ENCODE measurements at regions not wholly inside any gene's neighbourhood (a gene's known extent, or its start where the extent isn't known, plus 50 kb on each side); places are given as distances from the start of the nearest gene placed in this dataset.

GRCh38 chr2:34414856-34415255, 815.8 kb upstream of the FAM98A start:
- Histone ChIP-seq H3K4me3 (no peak overlapping the region), H3K9me3 (no peaks in the 10 kb centered on the region), H3K27me3 (no peaks in the 10 kb centered on the region), H3K27ac (no peak overlapping the region), H3K36me3 (no peaks in the 10 kb centered on the region), H3K4me1 (no peaks in the 10 kb centered on the region)
- TF ChIP-seq POLR2A (IDR thresholded peaks at IDR 0.05), result no peak
- TF ChIP-seq, protein P1, sequence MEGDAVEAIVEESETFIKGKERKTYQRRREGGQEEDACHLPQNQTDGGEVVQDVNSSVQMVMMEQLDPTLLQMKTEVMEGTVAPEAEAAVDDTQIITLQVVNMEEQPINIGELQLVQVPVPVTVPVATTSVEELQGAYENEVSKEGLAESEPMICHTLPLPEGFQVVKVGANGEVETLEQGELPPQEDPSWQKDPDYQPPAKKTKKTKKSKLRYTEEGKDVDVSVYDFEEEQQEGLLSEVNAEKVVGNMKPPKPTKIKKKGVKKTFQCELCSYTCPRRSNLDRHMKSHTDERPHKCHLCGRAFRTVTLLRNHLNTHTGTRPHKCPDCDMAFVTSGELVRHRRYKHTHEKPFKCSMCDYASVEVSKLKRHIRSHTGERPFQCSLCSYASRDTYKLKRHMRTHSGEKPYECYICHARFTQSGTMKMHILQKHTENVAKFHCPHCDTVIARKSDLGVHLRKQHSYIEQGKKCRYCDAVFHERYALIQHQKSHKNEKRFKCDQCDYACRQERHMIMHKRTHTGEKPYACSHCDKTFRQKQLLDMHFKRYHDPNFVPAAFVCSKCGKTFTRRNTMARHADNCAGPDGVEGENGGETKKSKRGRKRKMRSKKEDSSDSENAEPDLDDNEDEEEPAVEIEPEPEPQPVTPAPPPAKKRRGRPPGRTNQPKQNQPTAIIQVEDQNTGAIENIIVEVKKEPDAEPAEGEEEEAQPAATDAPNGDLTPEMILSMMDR (IDR thresholded peaks at IDR 0.05), result no peak
- no peak for DNase-seq

GRCh38 chr2:34408100-34408499, 809.0 kb upstream of the FAM98A start:
- Histone ChIP-seq H3K27ac (no peak overlapping the region), H3K27me3 (no peaks in the 10 kb centered on the region), H3K4me3 (no peak overlapping the region), H3K9me3 (no peaks in the 10 kb centered on the region), H3K36me3 (no peaks in the 10 kb centered on the region), H3K4me1 (no peaks in the 10 kb centered on the region)
- no peak for TF ChIP-seq POLR2A (IDR thresholded peaks at IDR 0.05)
- TF ChIP-seq, protein P1 (IDR thresholded peaks at IDR 0.05), result no peak
- DNase-seq, result no peak

GRCh38 chr2:34403512-34403911, 804.4 kb upstream of the FAM98A start:
- no peaks in the 10 kb centered on the region for H3K4me1 ChIP-seq
- TF ChIP-seq, protein P1 (IDR thresholded peaks at IDR 0.05), result no peak
- no peak for TF ChIP-seq POLR2A (IDR thresholded peaks at IDR 0.05)
- no peaks in the 10 kb centered on the region for H3K36me3 ChIP-seq
- no peaks in the 10 kb centered on the region for H3K9me3 ChIP-seq
- H3K4me3 ChIP-seq, result no peak overlapping the region
- DNase-seq, result no peak
- no peak overlapping the region for H3K27ac ChIP-seq
- H3K27me3 ChIP-seq, result no peaks in the 10 kb centered on the region

GRCh38 chr2:34402376-34402775, 803.3 kb upstream of the FAM98A start:
- Histone ChIP-seq H3K36me3 (no peaks in the 10 kb centered on the region), H3K27me3 (no peaks in the 10 kb centered on the region), H3K4me3 (no peak overlapping the region), H3K9me3 (no peaks in the 10 kb centered on the region), H3K4me1 (no peaks in the 10 kb centered on the region), H3K27ac (no peak overlapping the region)
- no peak for DNase-seq
- TF ChIP-seq POLR2A (IDR thresholded peaks at IDR 0.05), result no peak
- TF ChIP-seq, protein P1 (IDR thresholded peaks at IDR 0.05), result no peak

GRCh38 chr2:34401186-34401585, 802.1 kb upstream of the FAM98A start:
- H3K27ac ChIP-seq, result no peak overlapping the region
- no peak overlapping the region for H3K4me3 ChIP-seq
- H3K4me1 ChIP-seq, result no peaks in the 10 kb centered on the region
- H3K9me3 ChIP-seq, result no peaks in the 10 kb centered on the region
- DNase-seq, result no peak
- no peaks in the 10 kb centered on the region for H3K36me3 ChIP-seq
- TF ChIP-seq POLR2A (IDR thresholded peaks at IDR 0.05), result no peak
- TF ChIP-seq, protein P1 (IDR thresholded peaks at IDR 0.05), result no peak
- no peaks in the 10 kb centered on the region for H3K27me3 ChIP-seq

DNA sequence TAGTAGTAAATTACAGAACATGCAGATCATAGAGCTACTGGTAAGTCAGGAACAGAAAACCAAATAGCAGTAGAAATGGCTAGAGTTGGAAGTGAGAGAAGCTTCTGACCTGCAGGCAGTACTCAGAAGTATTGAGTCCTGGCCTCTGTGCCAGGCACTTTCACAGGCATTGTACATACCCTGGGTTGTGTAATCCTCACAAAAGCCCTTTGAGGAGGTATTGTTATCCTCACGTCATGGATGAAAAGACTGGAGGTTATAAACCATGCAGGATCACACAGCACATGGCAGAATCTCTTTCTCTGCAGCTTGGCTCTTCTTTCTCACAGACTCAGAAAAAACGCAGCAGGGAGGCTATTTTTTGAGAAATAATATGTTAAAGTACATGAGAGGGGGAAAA, 789.3 kb upstream of the FAM98A start:
- no peak for DNase-seq
- no peaks in the 10 kb centered on the region for H3K9me3 ChIP-seq
- H3K4me3 ChIP-seq, result no peak overlapping the region
- H3K36me3 ChIP-seq, result no peaks in the 10 kb centered on the region
- H3K27ac ChIP-seq, result no peak overlapping the region
- H3K27me3 ChIP-seq, result no peaks in the 10 kb centered on the region
- H3K4me1 ChIP-seq, result no peaks in the 10 kb centered on the region
- TF ChIP-seq POLR2A (IDR thresholded peaks at IDR 0.05), result no peak
- TF ChIP-seq, protein P1 (IDR thresholded peaks at IDR 0.05), result no peak
